Ectodermal cell (in vitro differentiated cells): ENCODE measurements at regions not wholly inside any gene's neighbourhood (a gene's known extent, or its start where the extent isn't known, plus 50 kb on each side); places are given as distances from the start of the nearest gene placed in this dataset.

Experiments
- H3K27ac ChIP-seq: 2 replicates; pipeline ENCODE4 v1.7.0; 2013; ENCODE audit warnings: mild to moderate bottlenecking, low read depth, low read length; ENCODE audit not compliant: insufficient read depth, poor library complexity, severe bottlenecking
- H3K27me3 ChIP-seq: 2 replicates; pipeline ENCODE4 v1.7.0; 2013; ENCODE audit warnings: mild to moderate bottlenecking, low read length; ENCODE audit not compliant: insufficient read depth, control insufficient read depth, poor library complexity, severe bottlenecking
- H3K36me3 ChIP-seq: one replicate; pipeline ENCODE4 v1.7.0; 2013; ENCODE audit warnings: low read length; ENCODE audit not compliant: control insufficient read depth, insufficient read depth
- H3K4me1 ChIP-seq: one replicate; pipeline ENCODE4 v1.7.0; 2013; ENCODE audit warnings: low read length; ENCODE audit not compliant: control insufficient read depth, insufficient read depth
- H3K4me3 ChIP-seq: 2 replicates; pipeline ENCODE4 v1.7.0; 2013; ENCODE audit warnings: low read depth, low read length, control low read depth; ENCODE audit not compliant: insufficient read depth
- H3K9me3 ChIP-seq: 2 replicates; pipeline ENCODE4 v1.7.0; 2013; ENCODE audit warnings: mild to moderate bottlenecking, low read length, moderate library complexity; ENCODE audit not compliant: control insufficient read depth
- WGBS, 2 experiments: methylation state at CpG; one replicate each; pipeline ENCODE4 v1.1.7; 2013; ENCODE audit warnings: missing lambda C conversion rate in 2 of 2; 5-methylcytosine and 5-hydroxymethylcytosine counted together

GRCh38 chr13:85618521-85618920 is 180.7 kb downstream of the SLITRK6 start:
- no peak overlapping the region for H3K27ac ChIP-seq
- 96 to 97% methylated on average over 5 of the region's 5 CpGs for WGBS, 2 experiments
- no peak overlapping the region for H3K4me3 ChIP-seq
- no peaks in the 10 kb centered on the region for H3K9me3 ChIP-seq
- no peaks in the 10 kb centered on the region for H3K27me3 ChIP-seq
- no peaks in the 10 kb centered on the region for H3K36me3 ChIP-seq
- H3K4me1 ChIP-seq, result no peaks in the 10 kb centered on the region

DNA sequence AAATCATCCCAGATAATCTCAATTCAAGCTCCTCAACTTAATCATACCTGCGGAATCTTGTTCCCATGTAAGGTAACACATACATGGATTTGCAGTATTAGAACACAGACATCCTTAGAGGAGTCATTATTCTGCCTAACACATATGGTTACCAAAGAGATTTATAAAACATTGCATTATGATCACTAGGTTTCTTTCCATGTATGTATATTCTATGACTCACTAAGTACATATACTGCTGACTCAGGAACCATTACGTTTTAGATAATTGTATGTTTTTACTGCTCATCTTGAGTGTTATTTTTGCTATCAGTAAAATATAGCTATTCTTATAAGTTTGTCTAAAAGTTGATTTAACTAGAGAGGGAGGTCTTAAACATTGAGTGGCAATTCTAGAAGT is 182.9 kb downstream of the SLITRK6 start:
- no peaks in the 10 kb centered on the region for H3K4me1 ChIP-seq
- no peak overlapping the region for H3K4me3 ChIP-seq
- WGBS, 2 experiments, result 100% methylated on average over 1 of the region's 2 CpGs
- no peaks in the 10 kb centered on the region for H3K36me3 ChIP-seq
- H3K27me3 ChIP-seq, result no peaks in the 10 kb centered on the region
- no peak overlapping the region for H3K27ac ChIP-seq
- no peaks in the 10 kb centered on the region for H3K9me3 ChIP-seq

GRCh38 chr13:85615031-85615430 is 184.2 kb downstream of the SLITRK6 start:
- no peaks in the 10 kb centered on the region for H3K4me1 ChIP-seq
- no peaks in the 10 kb centered on the region for H3K27me3 ChIP-seq
- no peaks in the 10 kb centered on the region for H3K36me3 ChIP-seq
- no peaks in the 10 kb centered on the region for H3K9me3 ChIP-seq
- 93 to 100% methylated on average over 2 of the region's 2 CpGs for WGBS, 2 experiments
- no peak overlapping the region for H3K27ac ChIP-seq
- H3K4me3 ChIP-seq, result no peak overlapping the region

DNA sequence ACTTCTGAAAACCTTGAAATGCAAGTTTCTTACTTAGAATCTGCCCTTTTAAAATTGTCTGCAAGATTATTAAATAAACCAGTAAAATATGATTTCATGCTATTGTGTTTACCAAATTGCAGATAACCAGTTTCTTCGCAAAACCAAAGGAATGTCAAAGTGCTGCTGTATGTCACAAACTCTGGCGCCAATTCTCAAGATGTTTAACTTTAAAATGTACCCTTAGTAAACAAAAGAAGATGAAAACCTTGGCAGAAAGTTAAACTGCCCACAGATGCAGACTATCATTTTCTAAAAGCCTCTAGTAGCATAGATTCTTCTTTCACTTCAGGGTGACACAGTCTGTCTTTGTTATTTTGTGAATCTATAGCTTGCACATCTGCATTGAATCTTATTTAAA is 189.2 kb downstream of the SLITRK6 start:
- Histone ChIP-seq H3K9me3 (no peaks in the 10 kb centered on the region), H3K36me3 (no peaks in the 10 kb centered on the region), H3K4me3 (no peak overlapping the region), H3K27me3 (no peaks in the 10 kb centered on the region), H3K27ac (no peak overlapping the region), H3K4me1 (no peaks in the 10 kb centered on the region)
- 95 to 96% methylated on average over 2 of the region's 2 CpGs for WGBS, 2 experiments

DNA sequence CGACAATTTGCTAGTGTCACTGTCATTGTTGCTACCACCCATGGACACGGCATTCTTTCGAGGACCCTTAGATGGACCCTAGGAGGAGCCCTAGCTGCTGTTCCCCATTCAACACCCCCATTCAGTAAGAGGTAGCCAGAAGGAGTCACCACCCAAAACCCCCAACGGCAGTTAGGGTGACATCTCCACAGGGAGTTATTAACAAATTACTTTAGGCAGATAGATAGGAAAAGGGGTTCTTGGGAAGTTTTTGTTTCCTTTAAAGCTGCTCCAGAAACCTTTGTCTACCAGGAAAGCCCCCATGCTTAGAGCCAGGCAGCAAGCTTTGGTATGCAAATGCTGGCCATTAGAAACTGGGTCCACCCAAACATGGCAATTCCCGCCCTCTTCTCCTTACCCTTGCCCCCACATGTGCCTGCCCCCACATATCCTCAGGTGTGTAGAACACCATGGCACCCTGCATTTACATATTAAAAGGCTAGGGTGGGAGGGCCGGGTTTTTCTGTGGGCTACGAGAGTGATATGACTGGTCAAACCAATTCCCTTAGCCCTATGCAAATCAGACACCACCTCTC is 190.9 kb downstream of the SLITRK6 start:
- 72 to 86% methylated on average over 6 to 7 of the region's 7 CpGs for WGBS, 2 experiments
- Histone ChIP-seq H3K36me3 (no peaks in the 10 kb centered on the region), H3K4me3 (no peak overlapping the region)

DNA sequence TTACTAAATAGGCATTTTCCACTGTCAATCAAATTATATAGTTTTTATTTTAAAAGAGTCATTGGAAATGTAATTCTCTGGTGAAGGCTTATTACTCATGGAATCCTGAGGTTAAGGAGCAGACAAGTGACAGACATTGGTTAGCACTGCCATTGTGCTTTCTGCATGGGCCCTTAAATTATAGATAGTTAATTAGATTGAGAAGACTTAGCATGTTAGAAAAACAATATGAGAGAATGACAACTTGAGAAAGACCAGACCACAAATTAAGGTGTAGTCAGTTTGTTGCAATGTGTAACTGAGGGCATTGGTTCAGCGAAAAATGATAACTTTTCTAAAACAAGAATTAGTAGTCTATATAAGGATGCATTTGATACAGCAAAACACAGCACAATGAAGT is 195.5 kb downstream of the SLITRK6 start:
- Histone ChIP-seq H3K9me3 (no peaks in the 10 kb centered on the region), H3K27me3 (no peaks in the 10 kb centered on the region), H3K4me1 (no peaks in the 10 kb centered on the region), H3K27ac (no peak overlapping the region), H3K36me3 (no peaks in the 10 kb centered on the region), H3K4me3 (no peak overlapping the region)
- WGBS, 2 experiments, result no CpG with 5 or more reads among the region's 1 CpG

More for the DNA sequence above, 190.9 kb downstream of the SLITRK6 start:
- no peaks in the 10 kb centered on the region for H3K4me1 ChIP-seq
- H3K9me3 ChIP-seq, result no peaks in the 10 kb centered on the region
- H3K27ac ChIP-seq, result no peak overlapping the region
- H3K27me3 ChIP-seq, result no peaks in the 10 kb centered on the region

- 58 to 68% methylated on average over 1 of the region's 2 CpGs for WGBS, 2 experiments
- H3K9me3 ChIP-seq, result no peaks in the 10 kb centered on the region
- no peaks in the 10 kb centered on the region for H3K27me3 ChIP-seq
- no peaks in the 10 kb centered on the region for H3K4me1 ChIP-seq
- no peaks in the 10 kb centered on the region for H3K36me3 ChIP-seq
- H3K4me3 ChIP-seq, result no peak overlapping the region
- no peak overlapping the region for H3K27ac ChIP-seq
Measured at GRCh38 chr13:85601526-85601925, 197.7 kb downstream of the SLITRK6 start.

DNA sequence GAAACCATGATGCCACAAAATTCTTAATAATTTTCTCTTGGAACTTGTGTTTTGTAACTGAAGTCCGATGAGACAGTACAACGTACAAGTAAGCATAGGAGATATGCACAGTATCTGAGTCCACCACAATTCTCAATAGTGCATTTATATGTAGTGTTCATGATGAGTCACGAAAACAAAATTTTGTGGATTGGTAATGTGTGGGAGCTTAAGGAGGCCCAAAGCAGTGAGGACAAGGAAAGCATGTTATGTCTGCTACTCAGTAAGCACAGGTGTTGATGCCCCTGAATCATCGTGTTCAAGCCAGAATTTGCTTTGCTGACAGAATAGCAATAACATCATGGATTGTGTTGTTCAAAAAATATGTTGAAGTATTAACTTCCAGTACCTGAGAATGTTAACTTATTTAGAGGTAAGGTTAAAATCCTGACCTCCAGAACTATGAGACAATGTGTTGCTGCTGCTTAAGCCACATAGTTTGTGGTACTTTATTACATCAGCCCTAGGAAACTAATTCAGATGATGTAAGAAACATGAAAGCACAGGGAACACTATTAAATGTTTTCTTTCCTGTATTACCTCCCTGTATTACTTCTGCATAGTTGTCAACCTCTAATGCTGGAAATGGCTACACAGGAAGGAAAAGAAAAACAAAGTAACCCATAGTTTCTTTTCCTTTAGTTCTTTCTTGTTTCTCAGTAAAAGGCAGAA is 201.3 kb downstream of the SLITRK6 start:
- no peaks in the 10 kb centered on the region for H3K9me3 ChIP-seq
- 92 to 96% methylated on average over 4 of the region's 4 CpGs for WGBS, 2 experiments
- no peak overlapping the region for H3K4me3 ChIP-seq
- H3K36me3 ChIP-seq, result no peaks in the 10 kb centered on the region
- H3K4me1 ChIP-seq, result no peaks in the 10 kb centered on the region
- H3K27me3 ChIP-seq, result no peaks in the 10 kb centered on the region
- no peak overlapping the region for H3K27ac ChIP-seq

DNA sequence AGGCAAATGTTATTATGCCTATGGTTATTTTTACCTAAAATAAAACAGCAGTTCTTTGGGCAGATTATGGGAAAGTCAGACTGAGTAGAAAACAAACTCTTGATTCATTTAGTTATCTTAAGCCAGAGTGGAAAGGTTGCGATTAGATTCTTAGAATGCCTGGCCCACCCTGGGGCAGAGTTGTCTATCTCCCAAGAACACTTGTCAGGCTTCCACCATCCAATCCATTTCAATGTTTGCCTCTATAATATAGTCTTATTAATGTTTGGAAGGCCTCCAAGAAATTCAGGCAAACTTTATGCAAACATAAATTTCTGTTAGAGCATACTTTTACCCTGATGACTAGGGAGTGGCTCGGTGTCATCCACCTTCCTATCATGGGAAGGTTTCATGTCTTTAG is 207.0 kb downstream of the SLITRK6 start:
- H3K27me3 ChIP-seq, result no peaks in the 10 kb centered on the region
- 91 to 93% methylated on average over 2 of the region's 2 CpGs for WGBS, 2 experiments

GRCh38 chr13:85590231-85590931 is 208.8 kb downstream of the SLITRK6 start:
- Histone ChIP-seq H3K9me3 (no peaks in the 10 kb centered on the region), H3K27ac (no peak overlapping the region), H3K27me3 (no peaks in the 10 kb centered on the region), H3K4me3 (no peak overlapping the region), H3K36me3 (no peaks in the 10 kb centered on the region), H3K4me1 (no peaks in the 10 kb centered on the region)
- WGBS, 2 experiments, result 84 to 94% methylated on average over 2 of the region's 2 CpGs

More for the DNA sequence above, 207.0 kb downstream of the SLITRK6 start:
- Histone ChIP-seq H3K4me1 (no peaks in the 10 kb centered on the region), H3K36me3 (no peaks in the 10 kb centered on the region), H3K9me3 (no peaks in the 10 kb centered on the region), H3K4me3 (no peak overlapping the region), H3K27ac (no peak overlapping the region)
